ENCODE measurements at regions not wholly inside any gene's neighbourhood (a gene's known extent, or its start where the extent isn't known, plus 50 kb on each side); places are given as distances from the start of the nearest gene placed in this dataset.

DNA sequence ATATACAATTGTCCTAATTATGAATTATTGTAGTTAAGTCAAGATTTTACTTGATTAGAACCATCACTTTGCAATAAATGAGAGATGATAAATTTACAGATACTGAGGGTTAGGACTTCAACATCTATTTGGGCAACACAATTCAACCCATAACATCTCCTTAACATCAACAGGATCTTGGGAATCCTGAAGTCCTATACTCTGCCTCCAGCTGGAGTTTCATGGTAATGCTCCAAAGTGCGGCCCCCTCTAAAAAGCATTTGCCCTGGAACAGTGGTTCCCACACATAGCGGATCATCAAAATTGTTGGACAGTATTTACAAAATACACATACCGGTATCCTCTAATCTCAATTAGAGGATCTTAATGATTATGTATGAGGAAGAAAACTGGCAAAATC lies 618.6 kb downstream of the CENPC start:
- Histone ChIP-seq H3K4me3 (ENCODE audit: low read length) (no peak overlapping the region), H3K27ac (ENCODE audit: low read depth, low read length) (no peak overlapping the region), H3K27me3 (ENCODE audit: insufficient read depth, low read length, poor library complexity, severe bottlenecking) (no peaks in the 10 kb centered on the region), H3K9me3 (ENCODE audit: low read length) (no peaks in the 10 kb centered on the region), H3K4me1 (ENCODE audit: insufficient read depth, low read length) (no peaks in the 10 kb centered on the region), H3K36me3 (ENCODE audit: insufficient read depth, low read length) (no peaks in the 10 kb centered on the region)
- Mint-ChIP-seq H3K9me3 (peaks cover 0 to 10% (median 7%) of the 10 kb centered on the region in 5 donors), H3K27ac (no peak overlapping the region), H3K27me3 (no peaks in the 10 kb centered on the region), H3K4me1 (no peaks in the 10 kb centered on the region), H3K36me3 (no peaks in the 10 kb centered on the region), H3K4me3 (no peak overlapping the region)
- ChIA-PET POLR2A (no interaction called here), CTCF (no interaction called here)
- no peak for DNase-seq

DNA sequence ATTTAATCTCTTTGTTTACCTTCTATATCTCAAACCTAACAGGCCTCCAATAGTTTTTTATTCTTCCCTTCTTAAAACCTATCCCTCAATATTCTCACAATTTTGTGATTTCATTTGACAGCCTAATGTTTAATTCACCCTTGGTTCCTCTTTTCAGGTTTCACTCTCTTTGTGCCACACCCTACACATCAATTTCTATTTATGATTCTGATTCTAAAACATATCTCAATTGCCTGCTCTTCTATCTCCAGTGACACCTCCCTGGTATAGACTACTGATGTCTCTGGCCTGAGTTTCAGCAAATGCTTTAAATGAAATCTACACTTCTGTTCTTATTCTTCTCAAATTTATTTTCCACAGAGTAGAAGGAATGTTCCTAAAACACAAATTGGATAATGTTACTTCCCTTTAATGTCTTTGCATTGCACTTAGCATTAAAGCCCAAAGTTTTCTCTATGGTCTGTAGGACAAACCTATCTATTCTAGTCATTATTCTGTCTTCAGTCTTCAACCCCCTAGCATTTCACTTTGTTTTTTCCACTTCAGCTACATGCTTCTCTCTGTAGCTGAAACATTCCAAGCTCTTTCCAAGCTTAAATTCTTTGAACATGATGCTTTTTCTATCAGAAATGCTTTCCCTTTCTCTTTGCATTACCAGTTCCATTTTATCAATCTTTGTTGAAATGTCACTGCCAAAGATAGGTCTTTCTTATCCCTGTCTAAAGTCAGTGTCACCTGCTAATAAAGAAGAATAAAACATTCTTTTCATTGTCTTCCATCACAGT lies 622.0 kb downstream of the CENPC start:
- H3K4me1 ChIP-seq (ENCODE audit: insufficient read depth, low read length) = no peaks in the 10 kb centered on the region
- no peak for DNase-seq
- Mint-ChIP-seq H3K4me3 (no peak overlapping the region), H3K9me3 (peaks cover 0 to 14% (median 6%) of the 10 kb centered on the region in 5 donors), H3K36me3 (no peaks in the 10 kb centered on the region), H3K27me3 (no peaks in the 10 kb centered on the region), H3K4me1 (no peaks in the 10 kb centered on the region), H3K27ac (no peak overlapping the region)
- H3K27me3 ChIP-seq (ENCODE audit: insufficient read depth, low read length, poor library complexity, severe bottlenecking) = no peaks in the 10 kb centered on the region
- POLR2A ChIA-PET = no interaction called here
- CTCF ChIA-PET = interaction anchor here (0.6 kb wide), 1 partner anchor 16 kb away, joined by 4 read pairs; no protein-coding TSS in a partner anchor
- no peak overlapping the region for H3K27ac ChIP-seq (ENCODE audit: low read depth, low read length)
- no peak overlapping the region for H3K4me3 ChIP-seq (ENCODE audit: low read length)
- H3K9me3 ChIP-seq (ENCODE audit: low read length) = no peaks in the 10 kb centered on the region
- no peaks in the 10 kb centered on the region for H3K36me3 ChIP-seq (ENCODE audit: insufficient read depth, low read length)

DNA sequence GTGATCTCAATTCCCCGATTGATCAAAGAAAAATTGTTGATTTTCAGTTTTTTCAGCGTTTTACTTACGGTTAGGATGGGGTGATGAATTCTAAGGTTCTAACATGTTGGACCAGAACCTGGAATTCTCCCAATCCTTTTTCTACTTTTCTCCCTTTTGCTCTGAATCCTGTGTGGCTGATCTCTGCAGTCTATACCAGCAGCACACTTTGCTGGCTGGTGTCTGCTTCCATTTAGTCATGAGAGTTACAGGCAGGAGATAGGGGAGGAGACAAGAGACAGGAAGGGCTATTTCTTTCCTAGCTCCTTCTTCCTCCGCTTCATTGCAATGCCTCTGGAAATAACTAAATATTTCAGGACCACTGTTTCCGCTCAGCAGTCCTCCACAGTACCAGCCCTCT lies 623.9 kb downstream of the CENPC start:
- H3K27me3 Mint-ChIP-seq = no peaks in the 10 kb centered on the region
- DNase-seq = no peak
- Histone ChIP-seq H3K27ac (ENCODE audit: low read depth, low read length) (no peak overlapping the region), H3K36me3 (ENCODE audit: insufficient read depth, low read length) (no peaks in the 10 kb centered on the region), H3K4me3 (ENCODE audit: low read length) (no peak overlapping the region), H3K27me3 (ENCODE audit: insufficient read depth, low read length, poor library complexity, severe bottlenecking) (no peaks in the 10 kb centered on the region), H3K4me1 (ENCODE audit: insufficient read depth, low read length) (no peaks in the 10 kb centered on the region), H3K9me3 (ENCODE audit: low read length) (no peaks in the 10 kb centered on the region)
- ChIA-PET POLR2A (no interaction called here), CTCF (no interaction called here)
- no peak overlapping the region for H3K4me3 Mint-ChIP-seq
- H3K27ac Mint-ChIP-seq = no peak overlapping the region
- H3K4me1 Mint-ChIP-seq = no peaks in the 10 kb centered on the region
- no peaks in the 10 kb centered on the region for H3K36me3 Mint-ChIP-seq
- peaks cover 0 to 25% (median 7%) of the 10 kb centered on the region in 5 donors for H3K9me3 Mint-ChIP-seq

DNA sequence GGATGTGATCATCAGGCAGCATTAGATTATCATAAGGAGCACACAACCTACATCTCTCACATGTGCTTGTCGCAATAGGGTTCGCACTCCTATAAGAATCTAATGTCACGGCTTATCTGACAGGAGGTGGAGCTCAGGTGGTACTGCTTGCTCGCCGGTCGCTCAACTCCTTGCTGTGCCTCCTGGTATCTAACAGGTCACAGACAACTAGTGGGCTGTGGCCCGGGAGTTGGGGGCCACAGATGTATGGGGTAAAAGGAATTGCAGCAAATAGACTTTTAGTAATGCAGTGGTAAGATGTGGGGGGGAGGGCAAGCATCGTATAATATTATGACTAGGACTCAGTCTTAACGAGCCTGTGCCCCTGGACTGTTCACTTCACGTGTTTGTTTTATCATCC lies 624.8 kb downstream of the CENPC start:
- Histone ChIP-seq H3K27me3 (ENCODE audit: insufficient read depth, low read length, poor library complexity, severe bottlenecking) (no peaks in the 10 kb centered on the region), H3K4me1 (ENCODE audit: insufficient read depth, low read length) (no peaks in the 10 kb centered on the region), H3K36me3 (ENCODE audit: insufficient read depth, low read length) (no peaks in the 10 kb centered on the region), H3K4me3 (ENCODE audit: low read length) (no peak overlapping the region), H3K9me3 (ENCODE audit: low read length) (no peaks in the 10 kb centered on the region), H3K27ac (ENCODE audit: low read depth, low read length) (no peak overlapping the region)
- Mint-ChIP-seq H3K27ac (no peak overlapping the region), H3K4me3 (no peak overlapping the region), H3K27me3 (no peaks in the 10 kb centered on the region), H3K36me3 (no peaks in the 10 kb centered on the region), H3K9me3 (peaks cover under 1 to 25% (median 7%) of the 10 kb centered on the region in 5 donors), H3K4me1 (no peaks in the 10 kb centered on the region)
- POLR2A ChIA-PET = no interaction called here
- CTCF ChIA-PET = no interaction called here
- DNase-seq = no peak

DNA sequence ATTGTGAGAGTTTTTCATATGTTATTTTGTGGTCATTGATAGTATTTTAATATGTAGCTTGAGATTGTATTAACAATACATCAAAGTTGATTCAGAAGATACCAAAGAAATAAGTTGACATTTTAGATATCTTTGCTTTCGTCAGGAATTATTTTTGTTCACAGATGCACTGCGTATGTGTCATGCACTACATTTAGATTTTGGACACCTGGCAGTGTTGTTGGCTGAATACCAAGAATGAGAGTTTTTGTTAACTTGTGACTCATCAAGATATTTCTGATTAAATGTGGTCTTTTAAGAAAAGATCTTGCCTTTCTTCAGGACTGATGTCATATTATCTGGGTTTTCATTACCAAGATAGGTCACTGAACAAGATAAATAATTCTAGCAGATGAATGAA lies 633.4 kb downstream of the CENPC start:
- Histone ChIP-seq H3K4me1 (ENCODE audit: insufficient read depth, low read length) (no peaks in the 10 kb centered on the region), H3K27me3 (ENCODE audit: insufficient read depth, low read length, poor library complexity, severe bottlenecking) (no peaks in the 10 kb centered on the region), H3K27ac (ENCODE audit: low read depth, low read length) (no peak overlapping the region), H3K36me3 (ENCODE audit: insufficient read depth, low read length) (no peaks in the 10 kb centered on the region), H3K9me3 (ENCODE audit: low read length) (no peaks in the 10 kb centered on the region), H3K4me3 (ENCODE audit: low read length) (no peak overlapping the region)
- Mint-ChIP-seq H3K27ac (no peak overlapping the region), H3K4me1 (no peaks in the 10 kb centered on the region), H3K9me3 (peaks cover 5 to 38% (median 6%) of the 10 kb centered on the region in 5 donors), H3K36me3 (peaks cover 0 to 2% (median 0%) of the 10 kb centered on the region in 3 donors), H3K4me3 (no peak overlapping the region), H3K27me3 (no peaks in the 10 kb centered on the region)
- DNase-seq = no peak
- CTCF ChIA-PET = no interaction called here
- POLR2A ChIA-PET = no interaction called here

DNA sequence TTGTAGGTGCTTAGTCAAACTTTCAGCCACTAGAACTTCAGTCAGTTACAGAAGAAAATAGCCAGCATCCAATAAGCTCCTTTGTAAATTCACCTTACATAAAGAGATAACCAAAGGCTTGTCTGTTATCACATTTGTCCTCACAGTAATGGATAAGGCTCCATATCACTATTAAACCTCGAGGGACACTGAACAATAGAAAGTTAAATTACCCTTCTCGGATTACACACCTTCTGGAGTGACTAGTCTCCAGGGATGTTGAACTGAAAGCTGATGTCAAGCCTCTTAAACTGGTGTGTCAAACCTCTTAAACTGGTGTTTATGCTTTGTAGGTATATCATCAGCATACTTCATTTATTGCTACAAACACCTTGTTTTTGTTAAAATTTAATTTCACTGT lies 639.0 kb downstream of the CENPC start:
- CTCF ChIA-PET = no interaction called here
- no peak overlapping the region for H3K27ac Mint-ChIP-seq
- H3K9me3 Mint-ChIP-seq = peaks cover 0 to 39% (median 4%) of the 10 kb centered on the region in 5 donors
- no peak overlapping the region for H3K4me3 Mint-ChIP-seq
- H3K4me3 ChIP-seq (ENCODE audit: low read length) = no peak overlapping the region
- no peak overlapping the region for H3K27ac ChIP-seq (ENCODE audit: low read depth, low read length)
- no peaks in the 10 kb centered on the region for H3K4me1 Mint-ChIP-seq
- POLR2A ChIA-PET = no interaction called here
- no peak for DNase-seq
- H3K9me3 ChIP-seq (ENCODE audit: low read length) = no peaks in the 10 kb centered on the region
- no peaks in the 10 kb centered on the region for H3K27me3 Mint-ChIP-seq
- H3K36me3 Mint-ChIP-seq = peaks cover 0 to 2% (median 0%) of the 10 kb centered on the region in 3 donors
- H3K36me3 ChIP-seq (ENCODE audit: insufficient read depth, low read length) = no peaks in the 10 kb centered on the region
- H3K27me3 ChIP-seq (ENCODE audit: insufficient read depth, low read length, poor library complexity, severe bottlenecking) = no peaks in the 10 kb centered on the region
- H3K4me1 ChIP-seq (ENCODE audit: insufficient read depth, low read length) = no peaks in the 10 kb centered on the region

DNA sequence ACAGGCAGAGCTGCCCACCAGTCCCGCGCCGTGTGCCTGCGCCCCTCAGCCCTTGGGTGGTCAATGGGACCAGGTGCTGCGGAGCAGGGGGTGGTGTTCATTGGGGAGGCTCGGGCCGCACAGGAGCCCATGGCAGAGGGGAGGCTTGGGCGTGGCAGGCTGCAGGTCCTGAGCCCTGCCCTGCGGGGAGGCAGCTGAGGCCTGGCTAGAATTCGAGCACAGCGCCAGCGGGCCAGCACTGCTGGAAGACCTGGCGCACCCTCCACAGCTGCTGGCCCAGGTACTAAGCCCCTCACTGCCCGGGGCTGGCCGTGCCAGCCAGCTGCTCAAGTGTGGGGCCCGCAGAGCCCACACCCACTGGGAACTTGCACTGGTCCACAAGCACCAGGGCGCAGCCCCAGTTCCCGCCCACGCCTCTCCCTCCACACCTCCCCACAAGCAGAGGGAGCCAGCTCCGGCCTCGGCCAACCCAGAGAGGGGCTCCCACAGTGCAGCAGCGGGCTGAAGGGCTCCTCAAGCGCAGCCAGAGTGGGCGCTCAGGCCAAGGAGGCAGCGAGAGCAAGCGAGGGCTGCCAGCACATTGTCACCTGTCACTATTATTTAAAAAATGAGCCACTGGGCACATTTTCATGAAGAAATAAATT lies 645.8 kb downstream of the CENPC start:
- ChIA-PET CTCF (no interaction called here), POLR2A (no interaction called here)
- H3K4me3 Mint-ChIP-seq = no peak overlapping the region
- H3K9me3 Mint-ChIP-seq = peaks cover 0 to 22% (median 4%) of the 10 kb centered on the region in 5 donors
- Histone ChIP-seq H3K27me3 (ENCODE audit: insufficient read depth, low read length, poor library complexity, severe bottlenecking) (no peaks in the 10 kb centered on the region), H3K4me3 (ENCODE audit: low read length) (no peak overlapping the region), H3K4me1 (ENCODE audit: insufficient read depth, low read length) (no peaks in the 10 kb centered on the region), H3K9me3 (ENCODE audit: low read length) (no peaks in the 10 kb centered on the region), H3K27ac (ENCODE audit: low read depth, low read length) (no peak overlapping the region), H3K36me3 (ENCODE audit: insufficient read depth, low read length) (no peaks in the 10 kb centered on the region)
- no peaks in the 10 kb centered on the region for H3K27me3 Mint-ChIP-seq
- no peaks in the 10 kb centered on the region for H3K36me3 Mint-ChIP-seq
- no peaks in the 10 kb centered on the region for H3K4me1 Mint-ChIP-seq
- H3K27ac Mint-ChIP-seq = no peak overlapping the region
- DNase-seq = no peak

DNA sequence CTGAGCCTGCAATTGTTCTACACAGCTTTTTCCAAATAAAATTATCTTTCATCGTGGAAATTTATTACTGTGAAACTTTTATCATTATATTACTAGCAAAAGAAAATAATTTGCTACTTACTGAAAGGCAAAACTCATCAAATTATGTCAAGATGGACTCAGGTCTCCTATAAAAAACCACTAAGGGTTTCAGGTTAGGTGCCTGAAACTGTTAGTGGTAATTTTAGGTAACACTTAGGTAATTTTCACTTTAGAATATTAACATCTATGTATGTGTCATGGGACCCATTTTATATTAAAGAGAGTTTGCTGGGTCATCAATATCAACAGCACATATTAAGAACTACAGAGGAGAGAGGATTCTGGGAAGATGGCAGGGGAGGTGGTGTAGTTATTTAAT lies 651.5 kb downstream of the CENPC start:
- no peaks in the 10 kb centered on the region for H3K36me3 Mint-ChIP-seq
- ChIA-PET POLR2A (no interaction called here), CTCF (no interaction called here)
- peaks cover 2 to 17% (median 8%) of the 10 kb centered on the region in 5 donors for H3K9me3 Mint-ChIP-seq
- no peak for DNase-seq
- no peak overlapping the region for H3K4me3 ChIP-seq (ENCODE audit: low read length)
- peaks cover 0 to 2% of the 10 kb centered on the region in 2 donors for H3K27me3 Mint-ChIP-seq
- H3K36me3 ChIP-seq (ENCODE audit: insufficient read depth, low read length) = no peaks in the 10 kb centered on the region
- H3K4me3 Mint-ChIP-seq = no peak overlapping the region
- H3K4me1 ChIP-seq (ENCODE audit: insufficient read depth, low read length) = no peaks in the 10 kb centered on the region
- no peak overlapping the region for H3K27ac ChIP-seq (ENCODE audit: low read depth, low read length)
- no peaks in the 10 kb centered on the region for H3K9me3 ChIP-seq (ENCODE audit: low read length)
- H3K27me3 ChIP-seq (ENCODE audit: insufficient read depth, low read length, poor library complexity, severe bottlenecking) = no peaks in the 10 kb centered on the region
- no peak overlapping the region for H3K27ac Mint-ChIP-seq
- H3K4me1 Mint-ChIP-seq = no peaks in the 10 kb centered on the region

Measured in CD8-positive, alpha-beta memory T cell (primary cell).